Right lobe of liver (tissue), 6 donors: ENCODE measurements at regions not wholly inside any gene's neighbourhood (a gene's known extent, or its start where the extent isn't known, plus 50 kb on each side); places are given as distances from the start of the nearest gene placed in this dataset.

ENCODE experiments used
- ATAC-seq, 4 donors: fragments of 200-7000 bp; cut with Tn5 transposase; one replicate each; pipeline ENCODE4 v1.9.1; 2020; ENCODE audit warnings: mild to moderate bottlenecking in 4 of 4, moderate library complexity in 4 of 4
- DNase-seq, 3 donors: peaks; one replicate each; pipeline ENCODE4 v3.0.0-alpha.2; 2020
- H3K27ac ChIP-seq, 3 donors: fragments of 200-600 bp; one replicate each; pipeline ENCODE4 v1.8.0; 2022
- H3K27me3 ChIP-seq, 2 donors: fragments of 200-600 bp; one replicate each; pipeline ENCODE4 v1.8.0; 2022
- H3K36me3 ChIP-seq, 4 donors: fragments of 200-600 bp; sonication (generic) in 1 of 4; one replicate each; pipeline versions ENCODE4 v1.5.1 to v1.8.0; 2017 to 2022; ENCODE audit warnings: control low read depth in 1 of 4
- H3K4me1 ChIP-seq, 4 donors: fragments of 200-600 bp; sonication (generic) in 1 of 4; one replicate each; pipeline versions ENCODE4 v1.5.1 to v1.8.0; 2017 to 2022; ENCODE audit warnings: control low read depth in 1 of 4
- H3K4me3 ChIP-seq, 3 donors: fragments of 200-600 bp; one replicate each; pipeline ENCODE4 v1.8.0; 2022
- H3K9me3 ChIP-seq, 4 donors: fragments of 200-600 bp; sonication (generic) in 1 of 4; one replicate each; pipeline versions ENCODE4 v1.5.1 to v1.8.0; 2017 to 2022; ENCODE audit warnings: control low read depth in 1 of 4
- CTCF ChIP-seq, 4 donors: fragments of 200-600 bp in 3 of 4; fragments of 450-650 bp in 1 of 4; IDR thresholded peaks; one replicate each; pipeline versions ENCODE4 v1.5.1 to v1.8.0; 2016 to 2022; ENCODE audit warnings: antibody characterized with exemption in 4 of 4, mild to moderate bottlenecking in 2 of 4
- POLR2A ChIP-seq: fragments of 450-650 bp; IDR thresholded peaks from one replicate; pipeline ENCODE4 v1.6.1; 2017; ENCODE audit warnings: antibody characterized with exemption, mild to moderate bottlenecking
- WGBS: methylation state at CpG from one replicate; pipeline ENCODE4 v1.1.6; 2018; ENCODE audit warnings: low coverage, low lambda C conversion rate; ENCODE audit not compliant: insufficient coverage; ENCODE audit errors: missing lambda C conversion rate; 5-methylcytosine and 5-hydroxymethylcytosine counted together
- intact Hi-C, 2 donors: fragments of 100-400 bp; cut with DNase I; formaldehyde crosslinking; loops; one replicate each; pipeline versions ENCODE4 v1.11.2 to v1.14.1; 2022
- donor health status: DM: no; HTN: yes; CAD: no.
- donor health status: DM: no; HTN: no; CAD: no.
- donor health status: DM: no; HTN: no; CAD: no.
- donor health status: DM: no; HTN: yes; CAD: no.
- donor health status: DM: no; HTN: yes; CAD: no.

- ATAC-seq (no peak), DNase-seq (no peak)
- TF ChIP-seq CTCF (IDR thresholded peaks at IDR 0.05) (no peak), POLR2A (no peak)
- WGBS: 56% methylated on average over 3 of the region's 4 CpGs
- Histone ChIP-seq H3K9me3 (no peaks in the 10 kb centered on the region), H3K27ac (no peak overlapping the region), H3K4me1 (no peaks in the 10 kb centered on the region), H3K36me3 (no peaks in the 10 kb centered on the region), H3K27me3 (no peaks in the 10 kb centered on the region), H3K4me3 (no peak overlapping the region)
- intact Hi-C loops: no loop called here
Measured at GRCh38 chr13:31069808-31070534, 91.7 kb downstream of the HSPH1 start.

- DNase-seq (no peak), ATAC-seq (no peak)
- H3K27ac ChIP-seq: no peak overlapping the region
- H3K4me3 ChIP-seq: no peak overlapping the region
- H3K4me1 ChIP-seq: no peaks in the 10 kb centered on the region
- no peaks in the 10 kb centered on the region for H3K27me3 ChIP-seq
- TF ChIP-seq CTCF (IDR thresholded peaks at IDR 0.05) (no peak), POLR2A (no peak)
- no peaks in the 10 kb centered on the region for H3K36me3 ChIP-seq
- intact Hi-C loops: no loop called here
- WGBS: 60% methylated on average over 1 of the region's 4 CpGs
- H3K9me3 ChIP-seq: no peaks in the 10 kb centered on the region
Measured at GRCh38 chr13:31068119-31068423, 93.6 kb downstream of the HSPH1 start.

- WGBS: 47% methylated on average over 8 of the region's 8 CpGs
- ATAC-seq (no peak), DNase-seq (no peak)
- H3K9me3 ChIP-seq: no peaks in the 10 kb centered on the region
- no peak overlapping the region for H3K27ac ChIP-seq
- H3K4me3 ChIP-seq: no peak overlapping the region
- TF ChIP-seq CTCF (IDR thresholded peaks at IDR 0.05) (no peak), POLR2A (no peak)
- H3K36me3 ChIP-seq: no peaks in the 10 kb centered on the region
- intact Hi-C loops: no loop called here
- no peaks in the 10 kb centered on the region for H3K4me1 ChIP-seq
- H3K27me3 ChIP-seq: no peaks in the 10 kb centered on the region
Measured at GRCh38 chr13:31067416-31068118, 94.1 kb downstream of the HSPH1 start.

- H3K27ac ChIP-seq: no peak overlapping the region
- 64% methylated on average over 3 of the region's 4 CpGs for WGBS
- intact Hi-C loops: no loop called here
- H3K36me3 ChIP-seq: no peaks in the 10 kb centered on the region
- DNase-seq (no peak), ATAC-seq (no peak)
- H3K27me3 ChIP-seq: no peaks in the 10 kb centered on the region
- no peaks in the 10 kb centered on the region for H3K9me3 ChIP-seq
- H3K4me3 ChIP-seq: no peak overlapping the region
- TF ChIP-seq POLR2A (no peak), CTCF (IDR thresholded peaks at IDR 0.05) (no peak)
- H3K4me1 ChIP-seq: no peaks in the 10 kb centered on the region
Measured at GRCh38 chr13:31064636-31065035, 97.1 kb downstream of the HSPH1 start.
